ENCODE measurements at regions not wholly inside any gene's neighbourhood (a gene's known extent, or its start where the extent isn't known, plus 50 kb on each side); places are given as distances from the start of the nearest gene placed in this dataset.
"Not testable (repeated sequence)": the region's sequence is repeated elsewhere in the genome, so short reads cannot be mapped to it uniquely, and the experiment has no call there.

DNA sequence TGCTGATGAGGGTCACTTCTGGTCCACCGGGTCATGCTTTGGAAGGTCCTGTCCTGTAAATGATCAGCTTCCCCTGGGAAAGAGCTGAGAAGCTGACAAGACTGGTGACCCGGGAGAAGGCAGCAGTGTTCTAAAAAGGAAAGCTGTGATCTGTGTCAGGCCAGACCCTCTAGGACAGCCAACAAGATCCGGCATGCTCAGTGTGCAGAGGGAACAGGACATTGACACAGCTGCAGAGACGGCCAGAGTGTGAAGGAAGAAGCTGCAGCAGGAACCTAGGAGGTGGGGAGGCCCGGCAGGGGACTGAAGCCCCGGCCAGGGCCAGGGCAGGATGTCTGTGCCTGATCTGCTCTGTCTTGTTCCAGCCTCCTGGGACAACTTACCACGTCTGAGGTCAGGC lies 372.7 kb upstream of the ID2 start:
- DNase-seq, result no peak

DNA sequence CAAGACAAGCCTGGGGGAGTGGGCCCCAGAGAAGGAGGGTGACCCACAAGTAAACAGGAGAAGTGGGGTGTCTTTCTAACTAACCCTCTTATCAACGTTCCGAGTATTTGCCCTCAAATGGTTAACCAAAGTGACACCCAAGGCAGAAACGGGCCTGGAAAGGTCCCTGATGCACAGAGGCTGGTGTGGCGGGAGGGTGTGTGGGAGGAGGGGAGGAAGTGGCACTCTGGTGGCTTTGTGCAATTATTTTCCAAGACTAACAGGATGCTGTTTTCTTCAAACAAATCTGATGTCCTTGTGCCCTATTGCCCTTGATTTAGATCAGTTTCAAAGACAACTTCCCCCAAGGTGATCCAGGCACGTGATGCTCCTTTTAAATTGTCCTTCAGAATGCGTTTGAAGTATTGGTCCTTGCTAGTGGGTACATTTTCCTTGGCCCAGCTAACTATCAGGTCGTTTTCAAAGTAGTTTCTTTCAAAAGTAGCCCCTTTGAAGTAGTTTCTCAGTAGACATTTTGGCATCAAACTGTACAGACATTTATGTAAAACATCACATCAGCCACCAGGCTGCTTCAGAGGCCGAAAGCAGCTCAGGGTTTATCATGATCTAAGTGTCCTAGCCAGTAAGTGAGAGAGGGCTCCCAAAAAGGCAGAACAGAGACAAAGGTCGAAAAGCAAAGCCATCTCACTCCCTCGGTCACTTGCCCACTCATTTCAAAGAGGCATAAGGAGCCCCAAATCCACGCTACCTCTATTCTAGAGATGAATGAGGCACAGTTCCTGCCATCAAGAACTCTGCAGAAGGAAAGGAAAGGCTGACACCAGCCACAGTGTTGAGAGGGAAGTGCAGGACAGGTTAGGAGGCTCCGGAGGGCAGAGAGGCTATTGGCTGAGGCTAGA lies 371.1 kb upstream of the ID2 start:
- DNase-seq, result no peak

DNA sequence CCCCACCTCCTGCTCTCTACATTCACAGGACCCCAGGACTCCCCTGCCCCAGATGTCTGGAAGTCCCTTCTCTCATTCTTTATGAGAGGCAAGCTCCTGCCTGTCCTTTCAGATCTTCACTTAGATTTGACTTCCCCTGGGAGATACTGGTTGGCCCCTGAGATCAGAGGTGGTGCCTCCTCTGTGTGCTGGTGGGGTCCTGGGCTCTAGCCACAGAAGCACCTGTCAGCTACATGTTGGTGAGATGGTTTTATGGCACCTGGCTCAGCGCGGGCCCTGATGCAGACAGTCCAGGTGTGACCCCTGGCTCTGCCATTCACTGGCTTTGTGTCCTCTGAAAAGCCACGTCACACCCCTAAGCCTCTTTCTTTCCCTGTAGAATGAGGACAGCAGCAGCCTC lies 369.6 kb upstream of the ID2 start:
- DNase-seq, result no peak

DNA sequence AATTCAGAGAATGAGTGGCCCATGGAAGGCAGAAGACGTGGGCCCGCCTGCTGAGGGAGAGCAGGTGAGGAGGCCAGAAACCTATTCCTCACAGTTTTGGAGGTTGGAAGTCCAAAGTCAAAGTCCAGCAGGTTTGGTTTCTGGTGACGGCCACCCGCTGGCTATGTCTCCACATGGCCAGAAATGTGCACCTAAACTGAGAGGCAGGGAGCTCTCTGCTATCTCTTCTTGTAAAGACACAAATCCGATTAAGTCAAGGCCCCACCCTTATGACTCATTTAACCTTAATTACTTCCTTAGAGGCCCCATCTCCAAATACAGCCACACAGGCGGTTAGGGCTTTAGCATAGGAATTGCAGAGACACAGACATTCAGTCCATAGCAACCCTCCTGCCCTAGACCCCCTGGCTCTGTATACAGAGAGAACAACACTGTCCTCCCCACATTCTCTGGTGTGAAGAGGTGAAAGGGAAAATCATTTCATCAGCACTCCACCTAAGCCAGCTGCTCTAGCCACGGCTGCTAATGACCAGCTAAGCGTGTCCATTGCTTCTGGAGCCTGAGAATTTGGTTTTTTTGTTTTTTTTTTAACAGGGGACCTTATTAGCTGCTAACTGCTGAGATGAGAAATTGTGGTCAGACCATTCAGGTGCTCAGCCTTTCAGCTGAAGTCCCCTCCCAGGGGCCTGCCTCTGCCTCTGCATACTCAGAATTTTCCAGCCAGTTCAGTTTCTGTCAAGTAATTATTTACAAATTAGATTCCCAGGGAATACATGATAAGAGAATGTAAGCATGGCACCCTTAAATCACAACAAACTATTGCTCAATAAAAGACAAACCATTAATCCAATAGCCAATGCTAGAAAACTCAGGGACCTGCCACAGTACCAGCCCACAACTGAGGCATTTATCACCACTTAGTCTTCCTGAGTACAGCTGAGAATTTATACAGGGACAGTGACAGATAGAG lies 368.7 kb upstream of the ID2 start:
- DNase-seq, result no peak

DNA sequence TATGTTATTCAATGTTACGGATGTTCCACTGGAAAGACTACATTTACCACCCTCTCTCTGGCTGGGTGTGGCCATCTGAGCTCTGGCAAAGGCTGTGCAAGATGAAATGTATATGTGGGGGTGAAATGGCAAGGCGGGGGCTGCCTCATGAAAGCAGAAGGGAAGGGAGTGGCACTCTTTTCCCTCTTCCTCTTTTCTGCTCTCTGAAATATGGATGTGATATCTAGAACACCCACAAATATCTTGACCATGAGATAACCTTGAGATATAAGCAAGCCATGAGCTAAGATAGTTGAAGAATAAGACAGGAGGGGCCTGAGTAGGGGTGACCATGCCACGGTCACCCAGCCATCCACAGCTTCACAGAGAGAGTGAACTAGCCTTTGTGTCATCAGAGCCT lies 367.8 kb upstream of the ID2 start:
- no peak for DNase-seq

DNA sequence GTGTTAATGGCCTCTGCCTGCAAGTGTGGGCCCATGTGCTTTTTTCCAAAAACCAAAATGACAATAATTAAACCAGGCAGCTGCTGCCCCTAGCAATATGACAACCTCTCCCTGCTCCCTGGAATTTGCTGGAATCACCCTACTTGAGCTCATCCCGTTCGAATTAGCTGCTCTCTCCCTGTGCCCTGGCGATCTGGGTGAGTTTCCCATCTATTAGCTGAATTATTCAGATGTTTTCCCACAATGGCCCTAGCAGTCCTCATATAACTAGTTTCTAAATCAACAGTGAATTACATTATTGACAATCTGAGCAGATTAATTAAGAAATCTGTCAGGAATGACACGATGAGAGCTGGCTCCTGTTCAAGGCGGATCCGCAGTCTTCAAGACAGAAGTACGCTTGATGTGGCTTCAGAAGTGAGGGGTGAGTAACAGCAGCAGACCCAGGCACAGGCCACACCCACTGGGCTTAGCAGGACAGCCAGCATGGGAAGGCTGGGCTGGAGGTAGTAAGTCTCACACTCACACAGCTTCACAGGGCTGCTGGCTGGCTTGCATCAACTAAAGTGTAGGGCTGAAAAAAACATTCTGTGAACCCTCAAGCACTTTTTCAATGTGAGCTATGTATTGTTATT lies 366.2 kb upstream of the ID2 start:
- DNase-seq, result no peak

DNA sequence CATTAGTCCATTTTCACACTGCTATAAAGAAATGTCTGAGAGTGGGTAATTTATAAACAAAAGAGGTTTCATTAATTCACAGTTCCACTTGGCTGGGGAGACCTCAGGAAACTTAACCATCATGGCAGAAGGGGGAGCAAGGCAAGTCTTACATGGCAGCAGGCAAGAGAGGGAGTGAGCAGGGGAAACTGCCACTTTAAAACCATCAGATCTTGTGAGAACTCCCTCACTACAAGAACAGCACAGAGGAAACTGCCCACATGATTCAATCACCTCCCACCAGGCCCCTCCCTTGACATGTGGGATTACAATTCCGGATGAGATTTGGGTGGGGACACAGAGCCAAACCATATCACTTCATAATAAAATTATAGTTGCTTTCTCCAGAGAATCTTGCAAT lies 365.5 kb upstream of the ID2 start:
- no peak for DNase-seq

DNA sequence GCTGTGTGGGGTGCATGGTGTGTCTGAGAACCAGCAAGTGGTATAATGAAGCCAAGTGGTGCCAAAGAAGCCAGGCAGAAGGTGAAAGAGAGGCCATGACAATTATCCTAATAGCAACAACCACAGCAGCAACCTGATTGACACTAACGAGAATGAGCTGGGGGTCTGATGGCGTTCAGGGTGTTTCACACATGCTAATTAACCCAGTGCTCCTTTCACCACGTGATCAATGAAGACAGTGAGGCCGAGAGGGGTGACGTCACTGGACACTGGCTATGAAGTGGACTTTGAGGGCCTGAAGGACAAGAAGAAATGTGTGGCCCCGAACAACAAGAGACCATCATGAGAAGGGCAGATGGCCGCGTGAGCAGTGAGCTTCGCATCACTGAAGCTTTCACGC lies 364.4 kb upstream of the ID2 start:
- DNase-seq, result no peak

DNA sequence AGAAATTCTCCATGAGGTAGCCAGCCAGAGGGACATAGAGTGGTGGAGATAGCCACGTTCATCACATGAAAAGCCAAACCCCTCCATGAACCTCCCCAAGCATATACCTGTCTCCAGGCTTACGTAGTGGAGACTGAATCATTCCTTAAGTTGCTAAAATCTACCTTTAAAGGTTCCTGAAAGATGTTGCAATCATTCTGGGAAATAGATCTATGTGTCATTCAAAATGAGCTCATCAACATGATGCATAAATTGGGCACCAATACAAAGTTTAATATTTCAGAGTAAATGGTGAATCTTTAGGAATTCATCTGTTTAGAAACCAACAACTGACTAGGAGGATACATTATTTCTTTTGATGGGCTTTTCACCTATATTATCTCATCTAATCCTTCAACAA lies 362.6 kb upstream of the ID2 start:
- no peak for DNase-seq

DNA sequence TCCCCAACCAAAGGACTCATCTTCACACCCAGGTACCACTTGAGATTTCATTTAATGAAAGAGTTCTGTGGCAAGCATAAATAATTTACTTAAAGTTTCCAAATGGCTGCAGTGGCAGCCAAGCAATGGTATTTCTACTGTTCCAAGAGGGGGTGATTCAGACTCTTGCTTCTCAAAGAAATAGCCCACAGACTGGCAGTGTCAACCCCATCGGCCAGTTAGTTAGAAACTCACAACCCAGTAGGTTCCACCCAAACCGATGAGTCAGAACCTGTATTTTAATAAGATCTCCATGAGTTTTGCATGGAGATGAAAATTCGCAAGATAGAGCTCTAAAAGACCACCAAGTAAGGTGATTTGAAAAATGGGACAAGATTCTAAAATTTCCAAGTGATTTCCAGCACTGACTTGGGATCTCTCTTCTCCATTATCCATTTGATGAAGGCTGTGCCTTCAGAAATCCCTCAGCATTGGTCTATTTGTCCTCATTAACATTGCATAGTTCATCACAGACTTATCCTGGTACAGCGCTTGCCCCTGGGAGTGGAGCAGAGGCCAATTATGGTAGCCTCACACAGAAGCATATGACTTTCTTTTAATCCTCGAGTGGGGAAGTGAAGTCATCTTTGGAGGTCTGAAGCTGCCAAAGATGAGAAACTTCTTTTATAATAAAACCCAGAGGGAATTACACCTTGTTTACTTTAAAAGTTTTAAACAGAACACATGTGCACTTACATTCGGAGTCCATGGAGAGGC lies 361.4 kb upstream of the ID2 start:
- DNase-seq, result no peak

DNA sequence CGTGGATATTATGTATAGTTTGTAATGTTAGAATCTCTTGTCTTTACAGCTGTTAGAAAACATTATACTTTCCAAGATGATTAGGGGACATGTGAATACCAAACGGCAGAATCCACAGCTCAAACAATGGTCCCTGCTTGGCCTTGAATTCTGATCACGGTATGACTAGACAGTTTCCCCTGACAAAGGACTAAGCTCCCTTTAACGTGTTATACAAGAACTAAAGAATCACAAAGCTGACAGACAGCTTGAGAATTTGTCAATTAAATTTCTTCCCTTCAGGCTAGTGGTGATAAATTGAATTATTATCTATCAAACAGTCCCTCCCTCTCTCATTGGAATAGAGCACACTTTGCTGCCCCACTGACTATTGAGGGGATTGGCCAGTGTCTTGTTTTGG lies 359.2 kb upstream of the ID2 start:
- no peak for DNase-seq

DNA sequence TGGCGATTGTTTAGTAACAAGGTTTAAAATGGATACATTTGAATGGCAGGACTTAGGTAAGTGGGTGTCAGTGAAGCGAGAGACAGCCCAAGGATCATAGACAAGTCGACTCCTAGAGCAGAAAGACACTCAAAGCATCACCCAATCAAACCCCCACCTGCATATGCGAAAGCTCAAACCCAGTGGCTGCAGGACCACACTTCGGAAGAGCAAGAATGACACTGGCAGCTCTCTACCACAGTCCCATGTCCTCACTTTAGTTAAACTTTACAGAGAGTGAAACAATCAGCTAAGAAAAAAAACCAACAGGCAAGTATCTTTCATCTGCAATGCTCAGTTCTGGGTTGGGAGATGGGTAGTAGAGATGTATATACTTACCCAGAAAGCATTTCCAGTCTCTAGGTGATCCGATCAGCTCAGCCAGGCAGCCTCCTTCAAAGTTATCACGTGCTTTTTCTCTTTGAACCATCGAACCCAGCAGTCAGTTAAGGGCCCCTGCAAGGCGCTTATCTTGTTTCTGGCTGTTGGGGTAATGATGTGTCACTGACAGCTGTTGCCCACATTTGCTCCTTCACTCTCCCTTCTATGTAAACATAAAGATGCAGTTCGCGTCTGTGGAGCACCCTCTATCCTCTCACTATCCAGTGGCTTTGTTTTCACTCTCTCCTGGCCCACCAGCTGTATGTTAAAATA lies 357.5 kb upstream of the ID2 start:
- DNase-seq, result no peak

DNA sequence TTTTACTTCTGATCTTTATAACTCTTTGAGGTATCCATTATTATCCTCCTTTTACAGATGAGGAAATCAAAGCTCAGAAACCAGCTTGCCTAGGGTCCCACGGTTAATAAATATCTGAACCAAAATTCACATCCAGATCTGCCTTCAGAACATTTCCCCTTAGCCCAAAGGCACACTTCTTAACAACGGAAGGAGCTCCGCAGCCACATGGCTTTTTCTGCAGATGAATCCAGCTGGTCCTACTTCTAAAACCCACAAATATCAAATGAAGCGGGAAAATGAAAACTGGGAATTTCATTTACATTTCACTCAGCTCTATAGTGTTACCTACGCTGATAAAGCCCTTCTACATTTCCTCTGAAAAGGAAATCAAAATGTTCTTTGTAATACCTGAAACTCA lies 357.0 kb upstream of the ID2 start:
- DNase-seq, result no peak

DNA sequence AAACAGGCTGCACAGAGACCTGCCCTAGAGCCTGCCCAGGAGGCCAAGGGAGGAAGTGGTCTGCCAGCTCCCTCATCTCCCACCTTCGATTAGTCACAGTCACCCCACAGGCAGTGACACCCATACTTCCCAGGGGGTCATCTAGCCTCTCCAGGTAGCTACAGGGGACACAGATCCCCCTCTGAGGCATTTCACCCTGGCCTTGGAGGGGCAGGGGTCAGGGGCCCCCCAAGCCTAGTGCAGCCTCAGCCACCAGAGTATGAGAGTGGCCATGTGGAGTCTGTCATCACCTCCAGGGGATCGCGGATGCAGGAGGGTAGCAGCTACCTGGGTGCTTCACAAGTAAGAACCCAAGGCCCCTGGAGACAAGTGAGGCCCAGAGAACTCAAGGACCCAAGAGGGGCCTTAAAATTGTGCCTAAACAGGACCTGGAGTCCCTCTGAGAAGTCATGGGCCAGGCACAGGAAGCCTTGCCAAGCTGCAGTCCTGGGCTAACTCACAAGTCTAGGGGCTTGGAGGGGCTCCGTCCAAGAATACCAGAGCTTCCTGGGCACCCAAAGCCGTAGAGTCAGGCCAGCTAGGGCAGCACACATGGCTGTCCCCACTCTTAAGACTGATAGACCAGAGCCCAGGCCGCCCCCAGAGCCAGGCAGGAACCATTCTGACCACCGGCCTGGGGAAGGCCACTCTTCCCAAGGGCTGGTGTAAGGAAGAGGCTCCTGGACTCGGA lies 354.3 kb upstream of the ID2 start:
- DNase-seq, result no peak

DNA sequence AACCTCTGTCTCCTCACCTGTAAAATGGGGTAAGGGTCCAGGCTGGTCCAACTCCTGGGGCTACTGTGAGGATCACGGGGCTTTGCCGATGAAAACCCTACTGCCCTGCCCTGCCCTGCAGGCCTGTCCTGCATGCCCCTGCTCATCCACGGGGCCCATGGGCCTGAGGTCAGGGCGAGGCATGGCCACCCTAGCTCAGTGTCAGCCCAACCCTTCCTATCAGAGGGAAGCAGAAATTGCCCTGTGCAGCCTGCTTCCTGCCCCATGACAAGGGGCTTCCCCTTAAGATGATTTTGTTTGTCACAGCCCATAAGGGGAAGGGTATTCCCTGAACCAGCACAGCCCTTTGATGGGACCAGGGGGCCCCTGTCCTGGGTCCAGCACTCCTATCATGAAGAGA lies 353.6 kb upstream of the ID2 start:
- DNase-seq, result no peak

DNA sequence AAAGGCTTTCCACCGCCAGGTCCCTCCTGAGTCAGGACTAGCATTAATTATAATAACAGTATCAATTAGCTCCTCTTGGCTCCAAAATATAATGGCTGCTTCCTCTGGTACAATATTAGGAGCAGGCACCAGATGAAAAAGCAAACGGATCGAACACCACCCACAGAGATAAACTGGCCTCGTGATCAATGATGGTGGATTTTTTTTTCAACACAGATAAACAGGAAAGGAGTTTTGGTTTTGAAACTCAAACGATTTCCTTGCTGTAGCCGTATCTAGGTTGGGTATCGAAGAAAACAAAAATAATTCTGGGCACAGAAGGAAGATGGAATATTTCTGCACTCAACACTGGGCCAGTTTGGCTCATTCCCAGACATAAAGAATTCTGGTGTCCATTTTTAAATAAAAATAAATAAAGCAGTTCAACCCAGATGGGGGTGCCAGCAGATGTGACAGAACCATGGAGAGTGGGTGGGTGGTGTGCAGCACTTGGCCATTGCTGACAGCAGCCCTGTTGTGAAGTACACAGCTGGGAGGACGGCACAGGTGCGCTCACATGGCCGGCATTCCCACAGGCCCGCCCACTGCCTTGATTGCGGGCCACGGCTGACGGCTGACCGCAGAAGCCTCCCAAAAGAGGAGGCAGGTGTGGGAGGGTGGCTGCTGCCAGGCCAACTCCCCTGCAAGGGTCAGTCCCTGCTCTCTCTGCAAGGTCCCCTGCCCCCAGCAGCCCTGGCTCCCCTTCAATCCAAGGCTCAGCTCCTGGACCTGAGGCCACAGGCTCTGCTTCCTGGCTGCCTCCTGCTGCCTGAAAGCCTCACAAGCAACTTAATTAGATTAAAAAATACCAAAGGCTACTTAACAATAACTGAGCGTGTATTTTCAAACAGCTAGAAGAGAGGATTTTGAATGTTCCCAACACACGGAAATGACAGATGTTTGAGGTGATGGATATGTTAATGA lies 351.9 kb upstream of the ID2 start:
- DNase-seq, result no peak

DNA sequence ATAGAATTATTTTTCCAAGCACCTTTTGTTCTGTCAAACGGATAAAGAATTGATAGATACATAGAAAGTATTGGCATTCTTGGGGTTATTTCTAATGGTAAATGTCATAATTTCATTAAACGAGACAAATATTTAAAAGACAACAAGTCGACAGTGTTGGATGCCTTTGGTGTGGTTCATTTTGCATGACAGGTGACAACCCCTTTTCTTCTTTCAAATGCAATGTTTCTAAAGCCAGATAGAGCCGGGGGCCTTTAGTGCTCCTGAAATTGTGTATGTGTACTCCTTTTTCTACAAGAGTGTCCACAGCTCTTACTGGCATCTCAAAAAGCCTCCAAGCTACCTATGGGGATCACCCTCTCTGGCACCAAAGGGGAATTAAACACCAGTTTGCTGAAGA lies 350.8 kb upstream of the ID2 start:
- DNase-seq, result no peak

DNA sequence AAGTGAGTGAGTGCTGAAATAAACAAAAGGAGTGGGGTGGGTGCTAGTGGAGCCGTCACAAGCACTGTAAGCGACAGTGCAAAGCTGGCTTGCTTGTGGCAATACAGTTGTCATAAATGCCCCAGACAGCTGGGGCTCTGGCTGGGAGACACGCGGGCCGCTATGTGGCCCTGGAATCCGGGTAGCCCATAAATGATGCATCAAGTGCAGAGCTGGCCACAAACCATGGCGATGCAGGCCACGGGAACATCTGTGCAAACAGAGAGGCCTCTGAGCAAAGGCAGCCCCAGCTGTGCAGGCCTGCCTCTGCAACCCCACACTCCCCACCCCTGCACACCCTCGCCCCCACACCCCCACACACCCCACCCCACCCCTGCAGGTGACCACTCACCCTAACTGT lies 349.2 kb upstream of the ID2 start:
- DNase-seq, result no peak

DNA sequence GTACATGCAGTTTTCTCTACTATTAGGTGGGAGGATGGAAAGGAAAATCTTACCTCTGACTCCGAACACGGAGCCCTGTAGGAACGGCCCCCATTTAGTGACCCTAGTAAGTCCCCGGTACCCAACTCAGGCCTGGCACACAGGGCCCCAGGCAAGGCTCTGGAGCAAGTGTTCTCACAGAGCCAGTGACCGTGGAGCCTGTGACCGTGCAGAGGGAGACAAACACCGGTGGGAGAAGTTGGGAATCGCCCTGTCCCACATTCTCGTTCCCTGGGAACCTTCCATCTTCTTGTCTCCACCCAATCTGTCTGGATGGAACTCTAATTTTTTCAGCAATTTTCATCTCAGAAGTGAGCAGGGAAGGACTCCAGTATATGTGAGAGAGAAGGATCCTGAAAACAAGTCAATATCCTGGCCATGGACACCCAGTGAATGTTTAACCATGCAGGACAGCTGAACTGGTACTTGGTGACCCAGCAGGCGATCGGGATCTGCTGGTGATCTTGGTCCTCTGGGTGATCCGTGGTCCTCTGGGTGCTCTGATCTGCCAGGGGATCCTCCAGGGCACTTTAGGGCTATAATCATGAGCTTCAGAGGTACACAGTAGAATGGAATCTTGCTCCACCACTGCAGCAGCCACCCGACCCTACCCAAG lies 348.6 kb upstream of the ID2 start:
- no peak for DNase-seq

DNA sequence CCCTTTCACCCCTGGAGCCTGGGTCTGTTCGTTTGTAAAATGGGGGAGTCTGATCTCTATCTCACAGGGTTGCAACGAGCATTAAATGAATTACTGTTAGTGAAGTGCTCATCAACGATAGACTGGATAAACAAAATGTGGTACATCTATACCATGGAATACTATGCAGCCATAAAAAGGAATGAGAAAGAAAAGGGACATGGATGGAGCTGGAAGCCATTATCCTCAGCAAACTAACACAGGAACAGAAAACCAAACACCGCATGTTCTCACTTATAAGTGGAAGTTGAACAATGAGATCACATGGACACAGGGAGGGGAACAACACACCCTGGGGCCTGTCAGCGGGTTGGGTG lies 348.0 kb upstream of the ID2 start:
- not testable (repeated sequence) for DNase-seq
